SK-N-SH treated with all-trans-retinoic acid at 6 μM for 48 hours (cell line): ENCODE measurements at regions not wholly inside any gene's neighbourhood (a gene's known extent, or its start where the extent isn't known, plus 50 kb on each side); places are given as distances from the start of the nearest gene placed in this dataset.

Source experiments
- BACH2 ChIP-seq: fragments of 250-450 bp; sonication (Bioruptor Pico); IDR thresholded peaks from 2 replicates; pipeline ENCODE4 v1.9.0; 2021; ENCODE audit warnings: mild to moderate bottlenecking, borderline replicate concordance
- ESRRG ChIP-seq: fragments of 250-450 bp; sonication (Bioruptor Pico); IDR thresholded peaks from 2 replicates; pipeline ENCODE4 v1.6.1; 2021; ENCODE audit warnings: mild to moderate bottlenecking
- ISL1 ChIP-seq: fragments of 250-450 bp; sonication (Bioruptor Pico); IDR thresholded peaks from 2 replicates; pipeline ENCODE4 v2.1.2; 2022; ENCODE audit warnings: mild to moderate bottlenecking, moderate library complexity
- PATZ1 ChIP-seq: fragments of 250-450 bp; sonication (Bioruptor Pico); IDR thresholded peaks from 2 replicates; pipeline ENCODE4 v1.8.0; 2020; ENCODE audit warnings: mild to moderate bottlenecking, moderate library complexity, borderline replicate concordance
- TOX ChIP-seq: fragments of 250-450 bp; sonication (Bioruptor Pico); IDR thresholded peaks from 2 replicates; pipeline ENCODE4 v1.8.0; 2021; ENCODE audit warnings: mild to moderate bottlenecking, moderate library complexity, borderline replicate concordance
- ZFP3 ChIP-seq: fragments of 250-450 bp; sonication (Bioruptor Pico); IDR thresholded peaks from 2 replicates; pipeline ENCODE4 v1.5.0; 2020; ENCODE audit warnings: mild to moderate bottlenecking, moderate library complexity
- ZFP30 ChIP-seq: fragments of 450-650 bp; formaldehyde crosslinking; IDR thresholded peaks from 2 replicates; pipeline ENCODE4 v1.5.0; 2022; ENCODE audit warnings: mild to moderate bottlenecking, moderate library complexity

- TF ChIP-seq ZFP3 (no peak), ZFP30 (CRISPR knock-in tag) (no peak), BACH2 (CRISPR knock-in tag) (no peak), ESRRG (CRISPR knock-in tag) (no peak), ISL1 (CRISPR knock-in tag) (no peak), PATZ1 (CRISPR knock-in tag) (no peak), TOX (CRISPR knock-in tag) (no peak)
These were observed 142.3 kb upstream of the TMCC3 start for GRCh38 chr12:94792693-94793092.
